Upper lobe of left lung (tissue), 6 donors: ENCODE measurements at regions not wholly inside any gene's neighbourhood (a gene's known extent, or its start where the extent isn't known, plus 50 kb on each side); places are given as distances from the start of the nearest gene placed in this dataset.
A peak's percentile ranks its signal among the peaks of the same experiment; 100 is the strongest.

ENCODE experiments used
- ATAC-seq, 2 donors: fragments of 200-7000 bp; cut with Tn5 transposase; one replicate each; pipeline ENCODE4 v1.9.1; 2022; ENCODE audit warnings: mild to moderate bottlenecking in 2 of 2, moderate library complexity in 2 of 2; ENCODE audit not compliant: low FRiP score in 2 of 2
- DNase-seq, 2 donors: peaks; one replicate each; pipeline ENCODE4 v3.0.0-alpha.2; 2019 to 2020
- H3K27ac ChIP-seq, 4 donors: fragments of 200-600 bp; sonication (generic); one replicate each; pipeline ENCODE4 v1.5.1; 2016 to 2019
- H3K27me3 ChIP-seq, 4 donors: fragments of 200-600 bp; sonication (generic); one replicate each; pipeline ENCODE4 v1.5.1; 2017 to 2019
- H3K36me3 ChIP-seq, 4 donors: fragments of 200-600 bp; sonication (generic); one replicate each; pipeline ENCODE4 v1.5.1; 2016 to 2019
- H3K4me1 ChIP-seq, 4 donors: fragments of 200-600 bp; sonication (generic); one replicate each; pipeline ENCODE4 v1.5.1; 2018 to 2019
- H3K4me3 ChIP-seq, 4 donors: fragments of 200-600 bp; sonication (generic); one replicate each; pipeline ENCODE4 v1.5.1; 2017 to 2019; ENCODE audit warnings: mild to moderate bottlenecking in 2 of 4, moderate library complexity in 1 of 4
- H3K9me3 ChIP-seq, 4 donors: fragments of 200-600 bp; sonication (generic); one replicate each; pipeline ENCODE4 v1.5.1; 2018 to 2019
- CTCF ChIP-seq, 6 experiments: fragments of 450-650 bp in 4 of 6; fragments of 200-600 bp in 2 of 6; sonication (generic) in 2 of 6; IDR thresholded peaks; one replicate each; pipeline ENCODE4 v1.5.1; 2016 to 2019; ENCODE audit warnings: antibody characterized with exemption in 6 of 6
- EP300 ChIP-seq, 4 donors: sonication (generic); formaldehyde crosslinking; IDR thresholded peaks; one replicate each; pipeline ENCODE4 v1.5.1; 2017; ENCODE audit warnings: antibody characterized with exemption in 4 of 4, control low read depth in 2 of 4
- POLR2A ChIP-seq, 4 donors: fragments of 450-650 bp; IDR thresholded peaks; one replicate each; pipeline ENCODE4 v1.5.1; 2016 to 2017; ENCODE audit warnings: antibody characterized with exemption in 4 of 4, mild to moderate bottlenecking in 2 of 4
- POLR2AphosphoS5 ChIP-seq, 2 donors: sonication (generic); formaldehyde crosslinking; IDR thresholded peaks; one replicate each; pipeline ENCODE4 v1.5.1; 2017; ENCODE audit warnings: antibody characterized with exemption in 2 of 2
- WGBS, 2 donors: methylation state at CpG; one replicate each; pipeline ENCODE4 v1.1.5; 2017 to 2018; 5-methylcytosine and 5-hydroxymethylcytosine counted together
- donor health status: DM: no; HTN: no; CAD: no; lungs with moderate emphysema.
- donor health status: DM: no; HTN: yes; CAD: no; lungs with severe emphysema.

DNA sequence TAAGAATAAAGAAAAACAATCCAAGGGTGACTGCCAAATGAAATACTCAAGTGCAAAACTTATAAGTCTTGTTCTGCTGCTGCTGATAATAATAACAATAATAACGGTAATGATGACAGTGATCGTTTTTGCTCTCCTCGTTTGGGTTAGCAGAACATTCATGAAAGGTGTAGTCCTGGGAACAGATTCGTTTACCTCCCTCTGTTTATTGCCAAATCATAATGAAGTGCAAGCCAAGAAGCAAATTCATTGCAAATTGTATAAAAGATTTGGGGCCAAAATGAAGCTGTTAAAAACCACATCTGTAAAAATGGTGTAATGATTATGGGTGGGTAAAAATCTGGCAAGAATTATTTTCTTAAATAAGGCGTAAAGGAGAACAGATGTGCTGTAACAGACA lies 587.2 kb upstream of the MKI67 start:
- Histone ChIP-seq H3K4me3 (no peak overlapping the region), H3K36me3 (no peaks in the 10 kb centered on the region), H3K27ac (no peak overlapping the region), H3K4me1 (no peaks in the 10 kb centered on the region), H3K9me3 (no peaks in the 10 kb centered on the region), H3K27me3 (no peaks in the 10 kb centered on the region)
- WGBS, 2 donors: 69 to 90% methylated on average over 5 of the region's 5 CpGs
- TF ChIP-seq POLR2A (IDR thresholded peaks at IDR 0.05) (no peak), CTCF (IDR thresholded peaks at IDR 0.05) (no peak), POLR2AphosphoS5 (IDR thresholded peaks at IDR 0.05) (no peak), EP300 (IDR thresholded peaks at IDR 0.05) (no peak)
- no peak for DNase-seq
- ATAC-seq: no peak

DNA sequence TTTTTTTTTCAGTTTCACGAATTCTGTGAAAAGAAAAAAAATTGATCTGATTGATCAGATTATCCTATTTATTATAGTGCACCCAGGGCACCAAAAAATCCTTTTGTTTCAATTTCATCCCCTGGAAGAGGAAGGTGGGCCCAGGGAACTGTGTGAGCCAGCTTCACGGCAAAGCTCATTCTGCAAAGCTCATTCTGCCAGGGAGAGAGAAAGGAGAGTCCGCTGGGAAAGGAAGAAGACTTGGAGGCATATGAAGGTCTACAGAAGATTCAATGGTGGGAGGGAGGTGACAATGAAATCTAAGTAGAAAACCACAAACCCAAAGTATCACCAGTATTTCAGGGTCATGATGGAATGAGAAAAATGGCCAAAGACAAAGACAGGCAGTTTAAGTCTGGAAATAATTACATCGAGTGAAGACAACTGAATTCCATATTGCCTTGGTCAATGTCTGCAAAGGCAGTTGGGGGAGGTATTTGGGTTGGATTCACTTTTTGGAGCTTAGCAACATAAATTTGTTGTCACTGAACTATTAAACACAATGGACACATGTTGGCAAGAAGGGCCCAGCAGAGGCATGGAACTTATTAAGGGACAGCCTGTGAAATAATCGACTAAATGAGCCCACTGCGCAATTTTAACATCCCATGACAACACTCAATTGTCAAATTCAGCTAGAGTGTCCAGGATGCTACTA lies 587.8 kb upstream of the MKI67 start:
- DNase-seq (no peak), ATAC-seq (peak in 1 of 2 donors; percentile 61)
- no peaks in the 10 kb centered on the region for H3K9me3 ChIP-seq
- no peaks in the 10 kb centered on the region for H3K36me3 ChIP-seq
- WGBS, 2 donors: 80 to 83% methylated on average over 6 of the region's 6 CpGs
- H3K27ac ChIP-seq: no peak overlapping the region
- no peak overlapping the region for H3K4me3 ChIP-seq
- no peaks in the 10 kb centered on the region for H3K4me1 ChIP-seq
- no peak for TF ChIP-seq POLR2AphosphoS5 (IDR thresholded peaks at IDR 0.05)
- TF ChIP-seq EP300 (IDR thresholded peaks at IDR 0.05): no peak
- no peaks in the 10 kb centered on the region for H3K27me3 ChIP-seq

- Histone ChIP-seq H3K27me3 (no peaks in the 10 kb centered on the region), H3K4me3 (no peak overlapping the region), H3K9me3 (no peaks in the 10 kb centered on the region), H3K27ac (no peak overlapping the region), H3K4me1 (no peaks in the 10 kb centered on the region), H3K36me3 (no peaks in the 10 kb centered on the region)
- TF ChIP-seq EP300 (IDR thresholded peaks at IDR 0.05): no peak
- TF ChIP-seq POLR2A (IDR thresholded peaks at IDR 0.05): no peak
- TF ChIP-seq CTCF (IDR thresholded peaks at IDR 0.05): no peak
- no peak for TF ChIP-seq POLR2AphosphoS5 (IDR thresholded peaks at IDR 0.05)
- ATAC-seq (no peak), DNase-seq (no peak)
- WGBS, 2 donors: 79 to 81% methylated on average over 12 of the region's 12 CpGs
Measured at GRCh38 chr10:128714644-128715415, 588.6 kb upstream of the MKI67 start.

DNA sequence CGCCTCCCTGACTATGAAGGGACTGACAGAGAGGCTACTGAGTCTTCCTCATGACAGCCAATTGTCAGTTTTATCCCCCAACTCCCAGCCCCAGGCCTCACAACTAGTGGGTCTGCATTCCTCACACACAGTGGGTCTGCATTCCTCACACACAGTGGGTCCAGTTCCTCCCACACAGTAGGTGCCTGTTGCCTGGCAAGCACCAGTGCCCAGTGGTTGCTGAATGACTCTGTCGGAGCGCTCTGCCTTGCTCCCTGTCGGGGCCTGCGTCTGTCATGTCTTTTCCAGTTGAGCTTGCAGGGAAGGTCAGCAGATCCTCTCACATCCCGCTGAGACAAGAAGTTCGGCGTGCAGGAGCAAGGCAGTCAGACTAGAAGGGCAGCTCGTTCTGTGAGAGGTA lies 590.0 kb upstream of the MKI67 start:
- no peaks in the 10 kb centered on the region for H3K4me1 ChIP-seq
- no peak for TF ChIP-seq POLR2A (IDR thresholded peaks at IDR 0.05)
- no peak for TF ChIP-seq EP300 (IDR thresholded peaks at IDR 0.05)
- no peak for TF ChIP-seq CTCF (IDR thresholded peaks at IDR 0.05)
- TF ChIP-seq POLR2AphosphoS5 (IDR thresholded peaks at IDR 0.05): no peak
- no peaks in the 10 kb centered on the region for H3K9me3 ChIP-seq
- DNase-seq: no peak
- no peak overlapping the region for H3K27ac ChIP-seq
- ATAC-seq: no peak
- no peaks in the 10 kb centered on the region for H3K27me3 ChIP-seq
- 86 to 89% methylated on average over 5 to 9 of the region's 9 CpGs for WGBS, 2 donors
- H3K36me3 ChIP-seq: no peaks in the 10 kb centered on the region
- no peak overlapping the region for H3K4me3 ChIP-seq

DNA sequence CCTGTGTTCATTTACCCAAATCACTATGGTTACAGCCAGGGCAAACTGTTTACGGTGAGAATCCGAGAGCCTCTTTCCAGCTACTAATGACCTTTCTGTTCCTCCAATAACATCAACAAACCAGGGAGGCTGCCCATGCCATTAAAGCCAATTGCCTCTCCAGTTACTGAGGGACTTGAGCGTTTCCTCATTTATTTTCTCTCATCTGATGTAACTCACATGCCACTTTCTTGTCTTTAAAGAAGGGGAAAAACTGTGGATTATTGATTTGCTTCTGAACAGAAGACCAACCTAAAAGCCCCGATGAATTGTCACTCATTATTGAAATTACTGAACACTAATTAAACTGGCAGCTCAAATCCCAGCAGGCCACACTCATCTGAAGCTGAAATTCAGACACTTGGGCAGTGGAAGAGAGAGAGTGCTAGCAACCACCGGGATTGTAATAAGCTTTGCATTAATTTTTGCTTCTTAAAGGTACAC lies 595.8 kb upstream of the MKI67 start:
- Histone ChIP-seq H3K27me3 (no peaks in the 10 kb centered on the region), H3K36me3 (no peaks in the 10 kb centered on the region), H3K27ac (no peak overlapping the region), H3K9me3 (no peaks in the 10 kb centered on the region), H3K4me1 (no peaks in the 10 kb centered on the region), H3K4me3 (no peak overlapping the region)
- no peak for TF ChIP-seq POLR2A (IDR thresholded peaks at IDR 0.05)
- no peak for TF ChIP-seq CTCF (IDR thresholded peaks at IDR 0.05)
- no peak for TF ChIP-seq EP300 (IDR thresholded peaks at IDR 0.05)
- no peak for TF ChIP-seq POLR2AphosphoS5 (IDR thresholded peaks at IDR 0.05)
- DNase-seq (no peak), ATAC-seq (no peak)
- WGBS, 2 donors: 67 to 71% methylated on average over 5 of the region's 5 CpGs
